HepG2 (cell line): ENCODE measurements at regions not wholly inside any gene's neighbourhood (a gene's known extent, or its start where the extent isn't known, plus 50 kb on each side); places are given as distances from the start of the nearest gene placed in this dataset.

ENCODE experiments used
- ATAC-seq: fragments of 200-7000 bp; cut with Tn5 transposase; 3 replicates; pipeline ENCODE4 v1.9.1; 2020; ENCODE audit warnings: mild to moderate bottlenecking, moderate library complexity
- BruUV-seq: library from RNA; stranded (reverse); fragments of 400-500 nt; replicated peaks from 2 replicates; lab custom pipeline; 2021; lab: Mats Ljungman, UMichigan
- CTCF ChIA-PET: fragments of 300-600 bp; formaldehyde crosslinking; extraction: SDS; loops from one replicate; lab custom pipeline; 2021; ENCODE audit warnings: low total read pairs, inconsistent platforms, low intra/inter-chr PET ratio; lab: Yijun Ruan, JAX
- POLR2A ChIA-PET: fragments of 350-600 bp; sonication (Branson Sonifier 250); formaldehyde crosslinking; loops from one replicate; lab custom pipeline; 2020; ENCODE audit warnings: antibody characterized with exemption, inconsistent platforms; lab: Yijun Ruan, JAX
- DNase-seq: peaks from one replicate; pipeline ENCODE4 v3.0.0-alpha.2; 2015; ENCODE audit warnings: low spot score
- FAIRE-seq: peaks from 3 replicates; lab custom pipeline; 2011; peaks lifted over from hg19 to GRCh38; lab: Jason Lieb, UNC
- H2AFZ ChIP-seq: one replicate; pipeline ENCODE4 v1.6.1; 2011; ENCODE audit warnings: low read length, inconsistent platforms
- H3K27ac ChIP-seq: fragments of 300-600 bp; 3 replicates; pipeline ENCODE4 v1.8.0; 2011; ENCODE audit warnings: mixed run types, mild to moderate bottlenecking, mixed read lengths, low read length, inconsistent platforms; ENCODE audit not compliant: insufficient read depth; ENCODE audit errors: extremely low read length
- H3K27me3 ChIP-seq, 2 experiments: fragments of 200-600 bp in 1 of 2; 2 replicates in 1 of 2; 3 replicates in 1 of 2; pipeline versions ENCODE4 v1.6.0 to v1.8.0; 2011; ENCODE audit warnings: low read length in 2 of 2, mild to moderate bottlenecking in 2 of 2, moderate library complexity in 2 of 2, inconsistent platforms in 1 of 2; ENCODE audit not compliant: insufficient read depth in 2 of 2, control insufficient read depth in 1 of 2
- H3K36me3 ChIP-seq, 2 experiments: fragments of 200-600 bp in 1 of 2; replicated peaks in 1 of 2; 2 replicates in 1 of 2; 3 replicates in 1 of 2; pipeline versions ENCODE4 v1.5.1 to v1.8.0; 2011; ENCODE audit warnings: low read length in 2 of 2, inconsistent platforms in 1 of 2; ENCODE audit not compliant: insufficient read depth in 2 of 2, control insufficient read depth in 1 of 2
- H3K4me1 ChIP-seq: 2 replicates; pipeline ENCODE4 v1.5.1; 2012; ENCODE audit warnings: low read length, inconsistent platforms; ENCODE audit not compliant: insufficient read depth
- H3K4me2 ChIP-seq: 2 replicates; pipeline ENCODE4 v1.6.0; 2011; ENCODE audit warnings: low read depth, low read length, inconsistent platforms
- H3K4me3 ChIP-seq, 3 experiments: fragments of 200-600 bp in 1 of 3; sonication (generic), shearing (Covaris generic) in 1 of 3; replicated peaks in 1 of 3; 2 replicates each; pipeline ENCODE4 v1.5.1; 2011 to 2016; ENCODE audit warnings: low read length in 3 of 3, inconsistent platforms in 2 of 3, low read depth in 2 of 3, mild to moderate bottlenecking in 2 of 3, control low read depth in 1 of 3, mixed read lengths in 1 of 3; ENCODE audit not compliant: insufficient read depth in 1 of 3
- H3K79me2 ChIP-seq: one replicate; pipeline ENCODE4 v1.6.1; 2011; ENCODE audit warnings: low read length, inconsistent platforms; ENCODE audit not compliant: insufficient read depth
- H3K9ac ChIP-seq: 2 replicates; pipeline ENCODE4 v1.6.0; 2011; ENCODE audit warnings: mild to moderate bottlenecking, low read depth, low read length, inconsistent platforms; ENCODE audit not compliant: insufficient read depth
- H3K9me3 ChIP-seq: 2 replicates; pipeline ENCODE4 v1.5.1; 2012; ENCODE audit warnings: mild to moderate bottlenecking, low read length
- H4K20me1 ChIP-seq: 2 replicates; pipeline ENCODE4 v1.6.0; 2011; ENCODE audit warnings: inconsistent platforms, mild to moderate bottlenecking, low read length, moderate library complexity; ENCODE audit not compliant: insufficient read depth
- ARNT ChIP-seq: fragments of 450-650 bp; IDR thresholded peaks from 2 replicates; pipeline ENCODE4 v1.6.1; 2017
- HMG20B ChIP-seq: conservative IDR thresholded peaks from 2 replicates; pipeline ENCODE4 v1.6.1; 2016; ENCODE audit warnings: missing genetic modification reagents, missing compliant biosample characterization
- HOXD1 ChIP-seq: sonication (generic); formaldehyde crosslinking; IDR thresholded peaks from 2 replicates; pipeline ENCODE4 v1.5.0; 2020; ENCODE audit warnings: missing genetic modification reagents
- PCBP2 ChIP-seq: fragments of 200-400 bp; formaldehyde crosslinking; optimal IDR thresholded peaks from 2 replicates; pipeline ENCODE3; 2018; ENCODE audit warnings: low read length, low read depth; ENCODE audit not compliant: poor library complexity, severe bottlenecking
- REPIN1 ChIP-seq: sonication (generic); formaldehyde crosslinking; IDR thresholded peaks from 2 replicates; pipeline ENCODE4 v1.8.0; 2022; ENCODE audit warnings: missing genetic modification reagents, low read depth, mild to moderate bottlenecking, borderline replicate concordance
- SIN3B ChIP-seq: fragments of 150-350 bp; IDR thresholded peaks from 2 replicates; pipeline ENCODE4 v1.6.1; 2014; ENCODE audit warnings: low read length
- TSC22D2 ChIP-seq: sonication (generic); formaldehyde crosslinking; IDR thresholded peaks from 2 replicates; pipeline ENCODE4 v1.5.1; 2020; ENCODE audit warnings: missing genetic modification reagents, mild to moderate bottlenecking, borderline replicate concordance
- ZNF333 ChIP-seq: sonication (generic); formaldehyde crosslinking; IDR thresholded peaks from 2 replicates; pipeline ENCODE4 v1.4.0; 2020; ENCODE audit warnings: mild to moderate bottlenecking, missing genetic modification reagents, borderline replicate concordance
- ZNF34 ChIP-seq: sonication (generic); formaldehyde crosslinking; IDR thresholded peaks from 2 replicates; pipeline ENCODE4 v1.4.0; 2020; ENCODE audit warnings: mild to moderate bottlenecking, missing genetic modification reagents, borderline replicate concordance
- ZNF530 ChIP-seq: sonication (generic); formaldehyde crosslinking; IDR thresholded peaks from 2 replicates; pipeline ENCODE4 v1.5.0; 2020; ENCODE audit warnings: low read depth, mild to moderate bottlenecking, missing genetic modification reagents
- ZNF703 ChIP-seq: sonication (generic); formaldehyde crosslinking; IDR thresholded peaks from 2 replicates; pipeline ENCODE4 v1.5.1; 2020; ENCODE audit warnings: missing genetic modification reagents, mild to moderate bottlenecking, moderate library complexity, borderline replicate concordance
- ZNF781 ChIP-seq: sonication (generic); formaldehyde crosslinking; IDR thresholded peaks from 2 replicates; pipeline ENCODE4 v1.5.1; 2020; ENCODE audit warnings: borderline replicate concordance, mild to moderate bottlenecking, missing genetic modification reagents; ENCODE audit errors: not compliant biosample characterization
- WGBS: methylation state at CpG from one replicate; pipeline ENCODE4 v1.1.6; 2017; ENCODE audit warnings: low lambda C conversion rate; 5-methylcytosine and 5-hydroxymethylcytosine counted together
- in situ Hi-C: cut with HindIII; loops from 2 replicates; pipeline ENCODE4 v1.10.0; 2017; ENCODE audit warnings: low pct_unique_long_range_greater_than_20kb; ENCODE audit not compliant: extremely low pct_ligation_motif_present
- intact Hi-C: fragments of 100-400 bp; cut with micrococcal nuclease; formaldehyde crosslinking; loops from one replicate; pipeline ENCODE4 v1.10.0; 2022; ENCODE audit not compliant: unreplicated experiment
- TF ChIP-seq, protein P1 (sequence below): sonication (generic); formaldehyde crosslinking; IDR thresholded peaks from 2 replicates; pipeline ENCODE4 v1.8.1; 2023; ENCODE audit warnings: mild to moderate bottlenecking, missing genetic modification reagents, borderline replicate concordance
- TF ChIP-seq, protein P2 (sequence below): sonication (generic); formaldehyde crosslinking; IDR thresholded peaks from 2 replicates; pipeline ENCODE4 v1.5.1; 2020; ENCODE audit warnings: mild to moderate bottlenecking, missing genetic modification reagents, moderate library complexity
- TF ChIP-seq, protein P3 (sequence below): sonication (generic); formaldehyde crosslinking; IDR thresholded peaks from 2 replicates; pipeline ENCODE4 v1.4.0; 2020; ENCODE audit warnings: mild to moderate bottlenecking, missing genetic modification reagents
- TF ChIP-seq, protein P4 (sequence below): sonication (generic); formaldehyde crosslinking; IDR thresholded peaks from 2 replicates; pipeline ENCODE4 v1.4.0; 2020; ENCODE audit warnings: missing genetic modification reagents

DNA sequence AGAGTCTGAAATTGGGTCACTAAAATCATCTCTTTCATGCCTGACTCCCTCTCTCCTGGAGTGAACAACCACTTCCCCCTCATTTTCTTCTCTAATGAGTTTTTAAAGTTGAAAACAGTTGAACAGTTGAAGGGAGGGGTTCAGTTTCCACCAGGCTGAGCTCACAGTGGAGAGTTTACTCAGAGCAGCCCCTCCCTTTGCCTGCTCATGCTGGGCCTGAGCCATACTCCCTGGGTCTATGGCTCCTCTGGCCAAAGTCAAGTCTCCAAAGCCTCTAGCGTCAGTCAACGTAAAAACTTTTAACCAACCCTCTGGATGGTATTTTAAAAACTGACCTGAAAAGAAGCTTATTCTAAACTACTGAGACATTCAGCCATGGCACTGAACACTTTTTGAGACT, 100.8 kb upstream of the RNPC3 start:
- in situ Hi-C loops: no loop called here
- no TSS peak for BruUV-seq
- FAIRE-seq (no peak), DNase-seq (no peak), ATAC-seq (no peak)
- Histone ChIP-seq H3K9ac (no peak overlapping the region), H3K27me3 (no peaks in the 10 kb centered on the region), H3K9me3 (no peaks in the 10 kb centered on the region; the same call in none of the 2 replicates), H3K27ac (no peak overlapping the region), H3K79me2 (no peaks in the 10 kb centered on the region), H3K4me2 (no peak overlapping the region), H4K20me1 (no peaks in the 10 kb centered on the region), H3K4me3 (no peak overlapping the region), H3K4me1 (no peaks in the 10 kb centered on the region), H2AFZ (no peak overlapping the region), H3K36me3 (no peaks in the 10 kb centered on the region)
- CTCF ChIA-PET: no interaction called here
- intact Hi-C loops: no loop called here
- WGBS: 0% methylated on average over 2 of the region's 2 CpGs
- POLR2A ChIA-PET: no interaction called here
- TF ChIP-seq ZNF530 (CRISPR knock-in tag) (no peak), ZNF781 (CRISPR knock-in tag) (no peak), HOXD1 (CRISPR knock-in tag) (no peak), HMG20B (no peak), ZNF703 (CRISPR knock-in tag) (no peak), SIN3B (no peak), TSC22D2 (CRISPR knock-in tag) (no peak), REPIN1 (CRISPR knock-in tag) (no peak), ARNT (no peak), PCBP2 (no peak), ZNF34 (CRISPR knock-in tag) (no peak), ZNF333 (CRISPR knock-in tag) (no peak)
- TF ChIP-seq, protein P1, sequence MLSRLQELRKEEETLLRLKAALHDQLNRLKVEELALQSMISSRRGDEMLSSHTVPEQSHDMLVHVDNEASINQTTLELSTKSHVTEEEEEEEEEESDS (CRISPR knock-in tag): no peak
- TF ChIP-seq, protein P2, sequence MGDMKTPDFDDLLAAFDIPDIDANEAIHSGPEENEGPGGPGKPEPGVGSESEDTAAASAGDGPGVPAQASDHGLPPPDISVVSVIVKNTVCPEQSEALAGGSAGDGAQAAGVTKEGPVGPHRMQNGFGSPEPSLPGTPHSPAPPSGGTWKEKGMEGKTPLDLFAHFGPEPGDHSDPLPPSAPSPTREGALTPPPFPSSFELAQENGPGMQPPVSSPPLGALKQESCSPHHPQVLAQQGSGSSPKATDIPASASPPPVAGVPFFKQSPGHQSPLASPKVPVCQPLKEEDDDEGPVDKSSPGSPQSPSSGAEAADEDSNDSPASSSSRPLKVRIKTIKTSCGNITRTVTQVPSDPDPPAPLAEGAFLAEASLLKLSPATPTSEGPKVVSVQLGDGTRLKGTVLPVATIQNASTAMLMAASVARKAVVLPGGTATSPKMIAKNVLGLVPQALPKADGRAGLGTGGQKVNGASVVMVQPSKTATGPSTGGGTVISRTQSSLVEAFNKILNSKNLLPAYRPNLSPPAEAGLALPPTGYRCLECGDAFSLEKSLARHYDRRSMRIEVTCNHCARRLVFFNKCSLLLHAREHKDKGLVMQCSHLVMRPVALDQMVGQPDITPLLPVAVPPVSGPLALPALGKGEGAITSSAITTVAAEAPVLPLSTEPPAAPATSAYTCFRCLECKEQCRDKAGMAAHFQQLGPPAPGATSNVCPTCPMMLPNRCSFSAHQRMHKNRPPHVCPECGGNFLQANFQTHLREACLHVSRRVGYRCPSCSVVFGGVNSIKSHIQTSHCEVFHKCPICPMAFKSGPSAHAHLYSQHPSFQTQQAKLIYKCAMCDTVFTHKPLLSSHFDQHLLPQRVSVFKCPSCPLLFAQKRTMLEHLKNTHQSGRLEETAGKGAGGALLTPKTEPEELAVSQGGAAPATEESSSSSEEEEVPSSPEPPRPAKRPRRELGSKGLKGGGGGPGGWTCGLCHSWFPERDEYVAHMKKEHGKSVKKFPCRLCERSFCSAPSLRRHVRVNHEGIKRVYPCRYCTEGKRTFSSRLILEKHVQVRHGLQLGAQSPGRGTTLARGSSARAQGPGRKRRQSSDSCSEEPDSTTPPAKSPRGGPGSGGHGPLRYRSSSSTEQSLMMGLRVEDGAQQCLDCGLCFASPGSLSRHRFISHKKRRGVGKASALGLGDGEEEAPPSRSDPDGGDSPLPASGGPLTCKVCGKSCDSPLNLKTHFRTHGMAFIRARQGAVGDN (CRISPR knock-in tag): no peak
- TF ChIP-seq, protein P3, sequence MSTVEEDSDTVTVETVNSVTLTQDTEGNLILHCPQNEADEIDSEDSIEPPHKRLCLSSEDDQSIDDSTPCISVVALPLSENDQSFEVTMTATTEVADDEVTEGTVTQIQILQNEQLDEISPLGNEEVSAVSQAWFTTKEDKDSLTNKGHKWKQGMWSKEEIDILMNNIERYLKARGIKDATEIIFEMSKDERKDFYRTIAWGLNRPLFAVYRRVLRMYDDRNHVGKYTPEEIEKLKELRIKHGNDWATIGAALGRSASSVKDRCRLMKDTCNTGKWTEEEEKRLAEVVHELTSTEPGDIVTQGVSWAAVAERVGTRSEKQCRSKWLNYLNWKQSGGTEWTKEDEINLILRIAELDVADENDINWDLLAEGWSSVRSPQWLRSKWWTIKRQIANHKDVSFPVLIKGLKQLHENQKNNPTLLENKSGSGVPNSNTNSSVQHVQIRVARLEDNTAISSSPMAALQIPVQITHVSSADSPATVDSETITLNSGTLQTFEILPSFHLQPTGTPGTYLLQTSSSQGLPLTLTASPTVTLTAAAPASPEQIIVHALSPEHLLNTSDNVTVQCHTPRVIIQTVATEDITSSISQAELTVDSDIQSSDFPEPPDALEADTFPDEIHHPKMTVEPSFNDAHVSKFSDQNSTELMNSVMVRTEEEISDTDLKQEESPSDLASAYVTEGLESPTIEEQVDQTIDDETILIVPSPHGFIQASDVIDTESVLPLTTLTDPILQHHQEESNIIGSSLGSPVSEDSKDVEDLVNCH (CRISPR knock-in tag): no peak
- TF ChIP-seq, protein P4, sequence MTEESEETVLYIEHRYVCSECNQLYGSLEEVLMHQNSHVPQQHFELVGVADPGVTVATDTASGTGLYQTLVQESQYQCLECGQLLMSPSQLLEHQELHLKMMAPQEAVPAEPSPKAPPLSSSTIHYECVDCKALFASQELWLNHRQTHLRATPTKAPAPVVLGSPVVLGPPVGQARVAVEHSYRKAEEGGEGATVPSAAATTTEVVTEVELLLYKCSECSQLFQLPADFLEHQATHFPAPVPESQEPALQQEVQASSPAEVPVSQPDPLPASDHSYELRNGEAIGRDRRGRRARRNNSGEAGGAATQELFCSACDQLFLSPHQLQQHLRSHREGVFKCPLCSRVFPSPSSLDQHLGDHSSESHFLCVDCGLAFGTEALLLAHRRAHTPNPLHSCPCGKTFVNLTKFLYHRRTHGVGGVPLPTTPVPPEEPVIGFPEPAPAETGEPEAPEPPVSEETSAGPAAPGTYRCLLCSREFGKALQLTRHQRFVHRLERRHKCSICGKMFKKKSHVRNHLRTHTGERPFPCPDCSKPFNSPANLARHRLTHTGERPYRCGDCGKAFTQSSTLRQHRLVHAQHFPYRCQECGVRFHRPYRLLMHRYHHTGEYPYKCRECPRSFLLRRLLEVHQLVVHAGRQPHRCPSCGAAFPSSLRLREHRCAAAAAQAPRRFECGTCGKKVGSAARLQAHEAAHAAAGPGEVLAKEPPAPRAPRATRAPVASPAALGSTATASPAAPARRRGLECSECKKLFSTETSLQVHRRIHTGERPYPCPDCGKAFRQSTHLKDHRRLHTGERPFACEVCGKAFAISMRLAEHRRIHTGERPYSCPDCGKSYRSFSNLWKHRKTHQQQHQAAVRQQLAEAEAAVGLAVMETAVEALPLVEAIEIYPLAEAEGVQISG: no peak
